ENCODE measurements at regions not wholly inside any gene's neighbourhood (a gene's known extent, or its start where the extent isn't known, plus 50 kb on each side); places are given as distances from the start of the nearest gene placed in this dataset.
"Not testable (repeated sequence)": the region's sequence is repeated elsewhere in the genome, so short reads cannot be mapped to it uniquely, and the experiment has no call there.

GRCh38 chr1:238727670-238728069 is 658.7 kb upstream of the CHRM3 start:
- DNase-seq (ENCODE audit: low read depth) = no peak
- no peak overlapping the region for H3K4me3 ChIP-seq (ENCODE audit: low read depth, low read length)
- TF ChIP-seq CTCF (IDR thresholded peaks at IDR 0.05; ENCODE audit: insufficient read depth, low read depth, low read length, missing control alignments) = no peak

- no peak overlapping the region for H3K4me3 ChIP-seq (ENCODE audit: low read depth, low read length)
- TF ChIP-seq CTCF (IDR thresholded peaks at IDR 0.05; ENCODE audit: insufficient read depth, low read depth, low read length, missing control alignments) = no peak
- DNase-seq (ENCODE audit: low read depth) = no peak
These were observed 663.6 kb upstream of the CHRM3 start for GRCh38 chr1:238722812-238723211.

GRCh38 chr1:238710697-238711096 is 675.7 kb upstream of the CHRM3 start:
- no peak for TF ChIP-seq CTCF (IDR thresholded peaks at IDR 0.05; ENCODE audit: insufficient read depth, low read depth, low read length, missing control alignments)
- no peak overlapping the region for H3K4me3 ChIP-seq (ENCODE audit: low read depth, low read length)
- no peak for DNase-seq (ENCODE audit: low read depth)

GRCh38 chr1:238701024-238701423 is 685.3 kb upstream of the CHRM3 start:
- no peak overlapping the region for H3K4me3 ChIP-seq (ENCODE audit: low read depth, low read length)
- no peak for DNase-seq (ENCODE audit: low read depth)
- no peak for TF ChIP-seq CTCF (IDR thresholded peaks at IDR 0.05; ENCODE audit: insufficient read depth, low read depth, low read length, missing control alignments)

- no peak overlapping the region for H3K4me3 ChIP-seq (ENCODE audit: low read depth, low read length)
- TF ChIP-seq CTCF (IDR thresholded peaks at IDR 0.05; ENCODE audit: insufficient read depth, low read depth, low read length, missing control alignments) = no peak
- no peak for DNase-seq (ENCODE audit: low read depth)
These were observed 696.0 kb upstream of the CHRM3 start for GRCh38 chr1:238690415-238690814.

GRCh38 chr1:238684576-238684975 is 701.8 kb upstream of the CHRM3 start:
- not testable (repeated sequence) for DNase-seq (ENCODE audit: low read depth); H3K4me3 ChIP-seq (ENCODE audit: low read depth, low read length)

- no peak overlapping the region for H3K4me3 ChIP-seq (ENCODE audit: low read depth, low read length)
- no peak for DNase-seq (ENCODE audit: low read depth)
- no peak for TF ChIP-seq CTCF (IDR thresholded peaks at IDR 0.05; ENCODE audit: insufficient read depth, low read depth, low read length, missing control alignments)
These were observed 704.9 kb upstream of the CHRM3 start for GRCh38 chr1:238681451-238681850.

GRCh38 chr1:238681021-238681420 is 705.3 kb upstream of the CHRM3 start:
- no peak for TF ChIP-seq CTCF (IDR thresholded peaks at IDR 0.05; ENCODE audit: insufficient read depth, low read depth, low read length, missing control alignments)
- DNase-seq (ENCODE audit: low read depth) = no peak
- H3K4me3 ChIP-seq (ENCODE audit: low read depth, low read length) = no peak overlapping the region
